DMS53 (cell line): ENCODE measurements at regions not wholly inside any gene's neighbourhood (a gene's known extent, or its start where the extent isn't known, plus 50 kb on each side); places are given as distances from the start of the nearest gene placed in this dataset.

Source experiments
- DNase-seq: peaks from one replicate; lab custom pipeline; 2025; lab: John Stamatoyannopoulos, UW

- peak; percentile 57 for DNase-seq
Observed at GRCh38 chr15:39426552-39427532, 154.0 kb upstream of the THBS1 start.

GRCh38 chr15:39427705-39428104 lies 153.2 kb upstream of the THBS1 start:
- no peak for DNase-seq

- peak; percentile 13 for DNase-seq
Observed at GRCh38 chr15:39429898-39430357, 151.0 kb upstream of the THBS1 start.

- no peak for DNase-seq
Observed at GRCh38 chr15:39430389-39430788, 150.5 kb upstream of the THBS1 start.

- no peak for DNase-seq
Observed at GRCh38 chr15:39431376-39431775, 149.5 kb upstream of the THBS1 start.

GRCh38 chr15:39432026-39432425 lies 148.9 kb upstream of the THBS1 start:
- DNase-seq: no peak

- DNase-seq: no peak
Observed at GRCh38 chr15:39432912-39433348, 147.9 kb upstream of the THBS1 start.

GRCh38 chr15:39433376-39433775 lies 147.5 kb upstream of the THBS1 start:
- no peak for DNase-seq

- DNase-seq: no peak
Observed at GRCh38 chr15:39434163-39434562, 146.7 kb upstream of the THBS1 start.

GRCh38 chr15:39434751-39435238 lies 146.1 kb upstream of the THBS1 start:
- DNase-seq: peak; percentile 13

GRCh38 chr15:39435244-39435643 lies 145.6 kb upstream of the THBS1 start:
- no peak for DNase-seq

GRCh38 chr15:39438260-39438659 lies 142.6 kb upstream of the THBS1 start:
- no peak for DNase-seq

- peak; percentile 65 for DNase-seq
Observed at GRCh38 chr15:39438799-39439592, 141.9 kb upstream of the THBS1 start.

GRCh38 chr15:39442898-39443297 lies 138.0 kb upstream of the THBS1 start:
- no peak for DNase-seq

- DNase-seq: no peak
Observed at GRCh38 chr15:39443659-39444219, 137.1 kb upstream of the THBS1 start.

- DNase-seq: no peak
Observed at GRCh38 chr15:39444735-39445470, 136.0 kb upstream of the THBS1 start.

- DNase-seq: no peak
Observed at GRCh38 chr15:39445931-39446330, 134.9 kb upstream of the THBS1 start.

GRCh38 chr15:39447346-39447745 lies 133.5 kb upstream of the THBS1 start:
- no peak for DNase-seq

GRCh38 chr15:39447881-39448280 lies 133.0 kb upstream of the THBS1 start:
- peak; percentile 28 for DNase-seq

- peak; percentile 80 for DNase-seq
Observed at GRCh38 chr15:39448409-39448808, 132.5 kb upstream of the THBS1 start.

- DNase-seq: no peak
Observed at GRCh38 chr15:39451121-39451688, 129.7 kb upstream of the THBS1 start.
